Neural crest cell (in vitro differentiated cells): ENCODE measurements at regions not wholly inside any gene's neighbourhood (a gene's known extent, or its start where the extent isn't known, plus 50 kb on each side); places are given as distances from the start of the nearest gene placed in this dataset.

Experiments used
- DNase-seq: peaks from one replicate; pipeline ENCODE4 v3.0.0; 2021; ENCODE audit warnings: low read depth, mixed read lengths, low spot score
- H3K27ac Mint-ChIP-seq: one replicate; pipeline ENCODE4 v1.8.0; 2021; ENCODE audit warnings: mild to moderate bottlenecking, mixed read lengths; ENCODE audit not compliant: unreplicated experiment
- H3K27me3 Mint-ChIP-seq: 2 replicates; pipeline ENCODE4 v1.8.0; 2021; ENCODE audit warnings: low read depth, mild to moderate bottlenecking, mixed read lengths
- H3K36me3 Mint-ChIP-seq: 2 replicates; pipeline ENCODE4 v1.8.0; 2021; ENCODE audit warnings: low read depth, mild to moderate bottlenecking, mixed read lengths
- H3K4me1 Mint-ChIP-seq: 2 replicates; pipeline ENCODE4 v1.8.0; 2021; ENCODE audit warnings: mixed read lengths
- H3K4me3 Mint-ChIP-seq: one replicate; pipeline ENCODE4 v1.8.0; 2021; ENCODE audit warnings: mild to moderate bottlenecking, mixed read lengths
- H3K9me3 Mint-ChIP-seq: 2 replicates; pipeline ENCODE4 v1.8.0; 2021; ENCODE audit warnings: mixed read lengths
- TF ChIP-seq, protein P1 (sequence below): fragments of 200-600 bp; sonication (generic); conservative IDR thresholded peaks from 2 replicates; pipeline ENCODE4 v1.5.0; 2021; ENCODE audit warnings: antibody characterized with exemption, mild to moderate bottlenecking

DNA sequence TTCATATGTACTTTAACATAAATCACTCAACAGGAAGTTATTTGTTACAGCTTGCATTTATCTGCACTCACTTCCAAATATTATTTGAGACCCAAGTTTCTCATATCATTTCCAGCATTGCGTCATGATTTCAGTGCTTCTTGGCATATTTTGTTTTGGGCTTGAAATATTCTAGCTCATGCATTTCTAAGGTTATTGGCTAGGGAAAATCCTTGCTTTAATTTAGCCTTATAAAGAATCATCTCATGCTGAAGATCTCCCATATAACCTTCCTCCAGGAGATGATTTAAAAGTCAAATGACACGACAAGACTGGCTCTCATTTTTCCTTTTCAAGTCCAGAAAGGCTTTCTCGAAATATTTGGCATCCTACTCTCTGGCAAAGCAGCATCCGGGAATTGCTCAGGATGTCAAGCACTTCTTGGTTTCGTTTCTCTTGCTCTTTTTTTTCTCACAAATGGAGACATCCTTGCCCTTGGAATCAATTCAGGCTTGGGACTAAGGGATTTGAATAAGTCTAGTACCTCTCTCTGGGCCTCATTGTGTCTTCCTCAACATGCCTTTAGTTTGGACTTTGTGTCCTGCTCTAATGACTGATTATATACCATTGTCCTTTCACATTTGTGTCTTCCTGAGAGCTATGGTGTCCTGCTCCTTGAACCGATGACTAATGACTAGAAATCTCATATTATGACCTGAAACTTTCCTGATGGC, 295.0 kb downstream of the RMST start:
- TF ChIP-seq, protein P1, sequence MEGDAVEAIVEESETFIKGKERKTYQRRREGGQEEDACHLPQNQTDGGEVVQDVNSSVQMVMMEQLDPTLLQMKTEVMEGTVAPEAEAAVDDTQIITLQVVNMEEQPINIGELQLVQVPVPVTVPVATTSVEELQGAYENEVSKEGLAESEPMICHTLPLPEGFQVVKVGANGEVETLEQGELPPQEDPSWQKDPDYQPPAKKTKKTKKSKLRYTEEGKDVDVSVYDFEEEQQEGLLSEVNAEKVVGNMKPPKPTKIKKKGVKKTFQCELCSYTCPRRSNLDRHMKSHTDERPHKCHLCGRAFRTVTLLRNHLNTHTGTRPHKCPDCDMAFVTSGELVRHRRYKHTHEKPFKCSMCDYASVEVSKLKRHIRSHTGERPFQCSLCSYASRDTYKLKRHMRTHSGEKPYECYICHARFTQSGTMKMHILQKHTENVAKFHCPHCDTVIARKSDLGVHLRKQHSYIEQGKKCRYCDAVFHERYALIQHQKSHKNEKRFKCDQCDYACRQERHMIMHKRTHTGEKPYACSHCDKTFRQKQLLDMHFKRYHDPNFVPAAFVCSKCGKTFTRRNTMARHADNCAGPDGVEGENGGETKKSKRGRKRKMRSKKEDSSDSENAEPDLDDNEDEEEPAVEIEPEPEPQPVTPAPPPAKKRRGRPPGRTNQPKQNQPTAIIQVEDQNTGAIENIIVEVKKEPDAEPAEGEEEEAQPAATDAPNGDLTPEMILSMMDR: no peak
- Mint-ChIP-seq H3K4me1 (peaks cover 10% of the 10 kb centered on the region), H3K4me3 (no peak overlapping the region), H3K27ac (no peak overlapping the region), H3K9me3 (peaks cover 3% of the 10 kb centered on the region), H3K27me3 (no peaks in the 10 kb centered on the region), H3K36me3 (peaks cover 2% of the 10 kb centered on the region)
- no peak for DNase-seq

GRCh38 chr12:97758194-97758501, 295.5 kb downstream of the RMST start:
- no peak for DNase-seq
- peaks cover 5% of the 10 kb centered on the region for H3K9me3 Mint-ChIP-seq
- peaks cover 2% of the 10 kb centered on the region for H3K36me3 Mint-ChIP-seq
- TF ChIP-seq, protein P1: no peak
- H3K4me1 Mint-ChIP-seq: peaks cover 10% of the 10 kb centered on the region
- H3K4me3 Mint-ChIP-seq: no peak overlapping the region
- no peaks in the 10 kb centered on the region for H3K27me3 Mint-ChIP-seq
- H3K27ac Mint-ChIP-seq: no peak overlapping the region

- peaks cover 10% of the 10 kb centered on the region for H3K4me1 Mint-ChIP-seq
- peaks cover 5% of the 10 kb centered on the region for H3K9me3 Mint-ChIP-seq
- TF ChIP-seq, protein P1: no peak
- DNase-seq: no peak
- H3K27me3 Mint-ChIP-seq: no peaks in the 10 kb centered on the region
- no peak overlapping the region for H3K27ac Mint-ChIP-seq
- H3K36me3 Mint-ChIP-seq: peaks cover 2% of the 10 kb centered on the region
- no peak overlapping the region for H3K4me3 Mint-ChIP-seq
These were observed 296.0 kb downstream of the RMST start for GRCh38 chr12:97758586-97758985.

DNA sequence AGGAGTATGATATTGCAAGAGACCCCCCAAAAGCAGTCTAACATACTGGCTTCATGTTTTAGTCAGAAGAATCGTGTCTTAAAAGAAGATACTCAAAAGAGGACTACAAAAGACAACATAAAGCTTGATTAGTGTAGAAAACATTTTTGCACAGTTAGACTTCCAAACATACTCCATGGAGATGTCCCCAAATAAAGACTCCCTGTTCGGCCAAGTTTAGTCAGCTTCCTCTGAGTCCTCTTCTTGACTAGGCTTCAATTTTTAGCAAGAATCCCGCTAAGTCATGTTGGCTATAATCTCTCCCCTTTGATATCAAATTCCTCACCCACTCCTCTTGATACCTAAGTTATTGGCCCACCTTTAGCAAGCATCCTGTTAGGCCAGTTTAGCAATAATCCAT, 298.0 kb downstream of the RMST start:
- Mint-ChIP-seq H3K36me3 (peaks cover 2% of the 10 kb centered on the region), H3K9me3 (peaks cover 5% of the 10 kb centered on the region), H3K27me3 (no peaks in the 10 kb centered on the region), H3K27ac (no peak overlapping the region), H3K4me1 (peaks cover 8% of the 10 kb centered on the region), H3K4me3 (no peak overlapping the region)
- TF ChIP-seq, protein P1: no peak
- DNase-seq: no peak

GRCh38 chr12:97763113-97763512, 300.5 kb downstream of the RMST start:
- Mint-ChIP-seq H3K4me3 (no peak overlapping the region), H3K4me1 (no peaks in the 10 kb centered on the region), H3K27ac (no peak overlapping the region), H3K27me3 (no peaks in the 10 kb centered on the region), H3K9me3 (peaks cover 5% of the 10 kb centered on the region), H3K36me3 (peaks cover 2% of the 10 kb centered on the region)
- TF ChIP-seq, protein P1: no peak
- no peak for DNase-seq
